HG03457 (cell line): ENCODE measurements at regions not wholly inside any gene's neighbourhood (a gene's known extent, or its start where the extent isn't known, plus 50 kb on each side); places are given as distances from the start of the nearest gene placed in this dataset.

Experiments
- ATAC-seq: cut with Tn5 transposase; IDR thresholded peaks from one replicate; pipeline ENCODE4 v1.9.1; 2021; ENCODE audit warnings: moderate number of reproducible peaks; ENCODE audit not compliant: unreplicated experiment

DNA sequence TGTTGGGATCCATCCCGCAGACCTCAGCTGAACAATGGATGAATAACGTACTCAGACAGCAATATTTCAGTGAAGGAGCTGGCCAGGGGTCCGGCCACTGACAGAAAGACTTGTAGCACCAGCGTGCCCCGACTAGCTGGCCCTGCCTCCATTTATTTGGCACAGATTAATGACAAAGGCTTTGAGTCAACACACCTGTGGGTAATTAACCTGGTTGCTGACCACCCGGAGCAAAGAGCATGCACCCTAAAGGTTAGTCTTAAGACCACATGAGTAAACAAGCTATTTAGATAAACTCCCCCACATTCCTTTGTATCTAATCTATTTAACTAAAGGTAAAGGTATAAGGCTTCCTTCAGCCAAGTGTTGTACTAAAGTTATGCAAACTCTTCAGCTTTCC lies 868.6 kb downstream of the LRFN5 start:
- no peak for ATAC-seq

DNA sequence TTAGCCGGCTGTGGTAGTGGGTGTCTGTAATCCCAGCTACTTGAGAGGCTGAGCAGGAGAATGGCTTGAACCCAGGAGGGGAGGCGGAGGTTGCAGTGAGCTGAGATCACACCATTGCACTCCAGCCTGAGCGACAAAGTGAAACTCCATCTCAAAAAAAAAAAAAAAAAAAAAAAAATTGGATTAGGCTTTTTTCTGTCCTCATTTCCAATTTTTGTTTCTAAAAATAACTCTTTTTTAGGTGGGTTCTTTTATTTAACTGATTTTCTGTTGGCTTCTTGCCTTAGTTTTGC lies 863.7 kb downstream of the LRFN5 start:
- no peak for ATAC-seq

DNA sequence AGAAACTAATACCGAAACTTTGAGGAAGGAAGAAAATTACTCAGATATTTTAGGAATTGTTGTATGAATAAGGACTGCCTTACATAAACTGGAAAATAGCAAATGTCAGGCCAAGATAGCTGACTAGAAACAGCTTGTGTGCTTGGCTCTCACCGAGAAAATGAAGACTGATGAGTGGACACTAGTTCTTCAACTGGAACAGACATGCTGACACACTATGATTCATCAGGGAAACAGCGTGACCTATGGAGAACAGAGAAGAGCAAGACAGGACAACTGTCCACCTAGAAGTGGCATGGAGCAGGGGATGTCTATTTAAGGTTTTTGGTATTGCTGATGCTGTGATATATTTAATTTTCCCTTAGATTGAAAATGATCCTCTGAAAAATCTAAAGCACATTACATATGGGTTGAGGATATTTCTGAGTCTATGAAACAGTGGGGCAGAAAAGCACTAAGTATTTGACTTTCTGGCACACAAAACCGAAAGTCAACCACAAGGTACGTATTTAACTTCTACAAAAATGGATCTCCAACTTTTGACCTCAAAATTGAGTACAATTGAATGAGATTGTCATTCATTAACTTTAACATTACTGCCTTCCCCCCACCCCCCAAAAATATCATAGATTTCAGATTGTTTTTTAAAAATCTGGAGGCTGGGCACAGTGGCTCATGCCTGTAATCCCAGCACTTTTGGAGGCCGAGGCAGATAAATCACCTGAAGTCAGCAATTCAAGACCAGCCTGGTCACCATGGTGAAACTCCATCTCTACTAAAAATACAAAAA lies 863.2 kb downstream of the LRFN5 start:
- ATAC-seq = no peak

DNA sequence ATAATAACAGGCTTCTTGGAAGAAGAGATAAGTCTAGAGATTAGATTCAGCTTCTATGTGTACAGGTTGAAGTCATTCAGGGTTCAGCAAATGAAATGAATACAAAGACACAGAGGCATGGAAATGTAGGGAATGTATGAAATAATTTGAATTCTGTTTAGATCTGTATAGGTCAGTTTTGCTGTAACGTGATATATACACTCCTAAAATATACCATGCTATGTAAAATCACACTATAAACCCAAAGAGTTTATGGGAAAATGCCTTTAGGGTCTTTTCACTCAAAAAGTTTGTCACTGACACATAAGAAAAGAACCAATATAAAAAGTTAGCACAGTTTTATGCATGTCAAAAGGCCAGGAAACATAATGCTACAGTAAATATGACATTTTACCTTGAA lies 854.0 kb downstream of the LRFN5 start:
- no peak for ATAC-seq

DNA sequence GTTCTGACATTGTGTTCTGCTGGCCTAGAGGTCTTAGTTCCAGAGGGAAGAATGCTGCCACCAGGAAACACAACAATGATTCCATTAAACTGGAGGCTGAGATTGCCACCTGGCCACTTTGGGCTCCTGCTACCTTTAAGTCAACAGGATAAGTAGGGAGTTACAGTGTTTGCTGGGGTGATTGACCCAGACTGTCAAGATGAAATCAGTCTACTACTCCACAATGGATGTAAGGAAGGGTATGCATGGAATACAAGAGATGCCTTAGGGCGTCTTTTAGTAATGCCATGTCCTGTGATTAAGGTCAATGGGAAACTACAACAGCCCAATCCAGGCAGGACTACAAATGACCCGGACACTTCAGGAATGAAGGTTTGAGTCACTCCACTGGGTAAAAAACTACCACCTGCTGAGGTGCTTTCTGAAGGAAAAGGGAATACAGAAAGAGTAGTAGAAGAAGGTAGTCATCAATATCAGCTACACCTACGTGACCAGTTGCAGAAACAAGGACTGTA lies 852.6 kb downstream of the LRFN5 start:
- no peak for ATAC-seq

DNA sequence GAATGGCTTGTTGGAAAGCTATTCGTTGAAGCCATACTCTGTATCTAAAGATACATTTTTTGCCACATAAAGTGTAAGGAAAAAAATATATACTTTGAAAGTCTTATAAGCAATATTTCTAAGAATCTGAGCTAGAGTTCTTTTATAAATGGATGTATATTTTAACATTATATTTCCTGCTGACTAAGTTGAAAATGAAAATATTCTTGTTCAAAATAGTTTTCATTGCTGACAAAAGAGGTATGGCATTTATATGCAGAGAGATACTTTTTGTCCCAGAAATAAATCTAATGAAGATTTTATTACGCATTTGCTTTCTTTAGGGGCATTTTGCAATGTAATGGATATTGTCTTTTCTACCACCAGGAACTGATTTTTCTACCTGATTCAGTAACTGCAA lies 834.9 kb downstream of the LRFN5 start:
- no peak for ATAC-seq

DNA sequence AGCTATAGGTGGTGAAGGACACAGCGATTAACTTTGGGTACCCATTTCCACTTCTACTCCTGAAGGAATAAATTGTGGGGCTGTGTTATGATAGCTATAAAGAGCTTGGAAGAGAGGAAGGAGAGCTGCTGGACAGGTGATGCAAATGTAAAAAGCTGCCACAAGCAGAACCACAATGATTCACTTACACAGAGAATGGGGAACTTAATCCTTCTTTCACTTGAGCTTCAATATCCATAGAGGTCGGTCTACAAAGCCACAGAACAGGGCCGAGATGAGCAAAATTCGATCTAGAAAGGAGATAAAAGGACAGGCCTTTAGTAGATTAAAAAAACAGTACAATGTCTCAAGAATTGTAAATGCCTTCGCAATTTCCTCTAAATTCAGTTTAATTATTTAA lies 831.1 kb downstream of the LRFN5 start:
- no peak for ATAC-seq

DNA sequence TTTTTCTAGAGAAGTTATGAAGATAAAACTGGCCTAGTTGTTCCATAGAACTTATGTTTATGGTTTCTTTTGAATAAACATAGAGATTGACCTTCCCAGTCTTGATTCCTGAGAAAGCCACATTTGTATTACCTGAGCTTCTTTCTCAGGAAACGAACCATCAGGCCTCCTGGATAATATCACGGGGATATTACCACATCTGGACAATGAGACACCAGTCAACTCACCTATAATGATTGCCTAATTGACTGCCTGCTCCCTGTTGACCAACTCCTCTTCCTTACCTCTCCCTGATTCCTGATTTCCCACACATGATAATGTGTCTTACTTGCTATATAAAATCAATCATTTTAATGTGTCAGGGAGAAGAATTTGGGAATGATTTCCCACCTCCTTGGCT lies 822.7 kb downstream of the LRFN5 start:
- no peak for ATAC-seq

DNA sequence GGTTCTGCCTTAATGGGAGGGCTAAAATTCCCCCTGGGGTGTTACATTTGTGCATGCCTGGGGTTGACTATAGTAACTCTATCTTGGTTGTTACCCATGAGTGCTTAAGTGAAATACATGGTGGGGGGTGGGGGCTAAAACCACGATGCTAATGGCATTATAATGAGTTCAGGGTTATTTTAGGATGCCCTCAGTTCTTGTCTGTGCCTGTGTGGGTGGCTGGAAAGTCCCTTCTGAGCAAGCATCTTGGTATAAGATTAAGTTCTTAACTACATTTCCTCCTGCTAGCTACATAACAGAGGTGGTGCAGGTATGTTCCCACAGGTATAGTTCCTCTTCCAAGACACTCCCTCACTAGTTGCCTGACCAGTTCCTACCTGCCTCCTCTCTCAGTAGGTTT lies 822.3 kb downstream of the LRFN5 start:
- ATAC-seq = peak; percentile 97

DNA sequence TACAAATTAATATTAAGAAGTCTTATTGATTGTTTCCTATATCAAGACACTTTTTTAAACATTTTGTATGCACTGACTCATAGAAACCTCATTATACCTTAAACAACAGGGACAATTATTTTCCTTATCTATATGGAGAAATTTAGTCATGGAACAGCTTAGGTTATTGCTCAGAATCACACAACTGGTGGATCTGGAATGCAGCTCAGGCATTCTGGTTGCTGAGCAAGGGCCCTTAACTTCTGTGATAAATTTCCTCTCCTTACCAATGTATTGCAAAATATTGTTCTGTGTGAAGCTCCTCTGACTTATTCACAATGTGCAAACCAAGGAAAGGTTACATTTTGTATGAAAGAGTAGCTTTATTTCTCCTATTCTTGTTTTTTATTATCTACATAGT lies 817.8 kb downstream of the LRFN5 start:
- no peak for ATAC-seq

DNA sequence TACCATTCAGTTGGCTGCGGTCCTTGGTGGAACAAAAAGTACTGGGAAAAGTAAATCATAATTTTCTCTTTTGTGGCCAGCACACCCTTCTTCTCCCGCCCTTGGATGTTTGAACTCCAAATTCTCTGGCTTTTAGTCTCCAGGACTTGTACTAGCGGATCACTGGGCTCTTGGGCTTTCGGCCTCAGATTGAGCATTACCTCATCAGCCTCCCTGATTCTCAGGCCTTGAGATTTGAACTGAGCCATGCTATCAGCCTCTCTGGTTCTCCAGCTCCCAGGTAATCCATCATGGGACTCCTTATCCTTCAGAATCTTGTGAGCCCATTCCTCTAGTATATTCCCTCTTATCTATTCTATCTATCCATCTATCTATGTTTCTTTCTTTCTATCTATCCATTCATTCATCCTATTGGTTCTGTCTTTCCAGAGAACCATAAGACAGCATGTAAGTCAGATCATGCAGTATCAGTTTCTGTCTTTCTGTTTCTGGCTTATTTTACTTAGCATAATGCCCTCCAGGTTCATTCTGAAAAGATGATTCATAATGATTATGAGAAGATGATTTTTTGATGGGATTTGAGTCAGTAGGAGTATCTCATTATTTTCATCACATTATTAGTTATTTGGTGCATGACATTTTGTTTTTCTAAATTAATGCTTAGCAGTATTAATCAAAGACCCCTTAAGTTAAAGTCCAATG lies 814.9 kb downstream of the LRFN5 start:
- no peak for ATAC-seq

DNA sequence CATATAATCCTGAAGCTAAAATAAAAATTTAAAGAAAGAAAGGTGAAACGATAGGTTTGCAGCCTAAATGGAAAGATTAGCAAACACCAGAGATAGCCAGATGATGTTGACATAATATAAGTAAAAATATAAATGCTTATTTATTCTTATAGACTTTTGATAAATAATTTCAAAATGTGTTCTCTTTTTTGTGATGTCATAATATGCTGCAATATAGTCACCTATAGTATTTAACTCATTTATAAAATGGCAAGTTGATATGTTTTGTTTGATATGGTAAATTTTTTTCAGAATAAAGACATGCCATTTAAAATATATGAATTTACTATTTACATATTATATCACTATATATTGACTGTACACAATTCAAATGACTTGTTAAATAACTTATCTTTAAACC lies 813.4 kb downstream of the LRFN5 start:
- no peak for ATAC-seq

DNA sequence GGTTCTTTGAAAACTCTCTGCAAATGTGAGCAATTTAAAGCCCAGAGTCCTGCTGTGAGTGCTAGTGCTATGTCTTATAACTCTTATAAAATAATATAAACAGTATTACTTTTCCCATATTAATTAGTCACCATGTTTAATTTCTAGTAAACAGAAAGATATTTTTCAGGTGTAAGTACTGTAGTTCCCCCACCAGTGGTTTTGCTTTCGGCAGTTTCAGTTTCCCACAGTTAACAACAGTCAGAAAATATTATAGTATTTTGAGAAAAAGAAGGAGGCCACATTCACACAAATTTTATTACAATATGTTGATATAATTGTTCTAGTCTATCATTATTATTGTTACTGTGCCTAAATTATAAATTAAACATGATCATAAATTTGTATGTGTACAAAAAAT lies 800.5 kb downstream of the LRFN5 start:
- no peak for ATAC-seq

DNA sequence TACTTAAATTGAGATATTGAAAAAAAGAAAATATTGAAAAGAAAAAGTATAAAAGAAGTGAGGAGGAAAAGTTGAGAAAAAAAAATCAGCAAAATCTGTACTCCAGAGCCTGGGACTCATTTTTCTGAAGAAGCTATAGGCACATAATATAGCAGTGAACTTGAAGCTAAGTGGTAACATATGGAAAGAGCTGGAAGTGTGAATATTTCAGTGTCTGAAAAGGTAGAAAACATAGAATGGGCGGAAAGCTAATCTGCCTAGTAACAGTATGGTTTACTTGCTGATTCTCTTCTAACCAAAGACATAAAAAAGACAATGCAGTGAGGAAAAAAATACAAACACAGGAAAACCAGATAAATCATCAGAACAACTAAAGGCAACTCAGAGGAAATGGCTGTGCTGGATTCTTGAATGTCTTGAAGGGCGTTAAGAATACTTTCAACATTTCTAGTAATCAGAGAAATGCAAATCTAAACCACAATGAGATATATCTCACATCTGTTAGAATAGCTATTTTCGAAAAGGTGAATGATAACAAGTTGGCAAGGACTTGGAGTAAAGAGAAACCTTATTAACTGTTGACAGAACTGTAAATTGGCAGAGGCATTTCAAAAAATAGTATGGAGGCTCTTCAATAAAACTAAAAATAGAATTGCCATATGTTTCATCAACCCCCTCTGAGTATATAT lies 784.6 kb downstream of the LRFN5 start:
- peak; percentile 90 for ATAC-seq

DNA sequence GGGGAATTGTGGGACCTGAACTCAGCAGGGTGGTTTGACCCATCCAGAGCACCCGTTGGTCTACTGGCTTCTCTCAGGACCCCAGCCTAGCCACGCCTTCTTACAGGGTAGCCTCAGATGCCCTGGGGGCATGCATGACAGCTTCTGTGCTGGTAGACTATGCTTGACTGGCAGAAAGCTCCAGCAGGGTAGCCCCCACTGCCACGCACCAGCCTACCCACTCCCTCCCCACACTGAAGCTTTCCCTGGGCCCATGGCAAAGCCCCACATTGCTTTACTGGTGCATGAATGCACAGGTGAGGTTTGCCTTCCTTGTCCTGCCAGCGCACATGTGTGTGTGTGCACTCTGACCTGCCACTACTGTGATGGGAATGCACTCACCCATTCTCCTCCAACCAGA lies 772.2 kb downstream of the LRFN5 start:
- ATAC-seq = no peak

DNA sequence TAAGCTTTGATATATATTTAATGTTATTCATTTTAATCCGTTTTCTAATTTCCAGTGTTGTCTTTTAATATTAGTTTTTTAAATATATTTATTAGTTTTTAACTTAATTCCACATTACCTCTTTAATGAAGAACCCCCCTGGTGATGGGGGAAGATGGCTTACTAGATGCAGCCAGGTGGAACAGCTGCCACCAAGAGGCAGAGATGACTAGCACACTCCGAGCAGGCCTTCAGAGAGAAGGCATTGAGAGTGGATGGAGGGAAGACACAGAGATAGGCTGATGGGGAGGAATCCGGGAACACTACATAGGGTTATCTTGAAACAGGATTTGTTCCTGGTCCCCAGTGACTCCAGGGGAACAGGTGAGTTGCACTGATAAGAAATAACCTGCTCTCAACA lies 771.6 kb downstream of the LRFN5 start:
- ATAC-seq = no peak

DNA sequence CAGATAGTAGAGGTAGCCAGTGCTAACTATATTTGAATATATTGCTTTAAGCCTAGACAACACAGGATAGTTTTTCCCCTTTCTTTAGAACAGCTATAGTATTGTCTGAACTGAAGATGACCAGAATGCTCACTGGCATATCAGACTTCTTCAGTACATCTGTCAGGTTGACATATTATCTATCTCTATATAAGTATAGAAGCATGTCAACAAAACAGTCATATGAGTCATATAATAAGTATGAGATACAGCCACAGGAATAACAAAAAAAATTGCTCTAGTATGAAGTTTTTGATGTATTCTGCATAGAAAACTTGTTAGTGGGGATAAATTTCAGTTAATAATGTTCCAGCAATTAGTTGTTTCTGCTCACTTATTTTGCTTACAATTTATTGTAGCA lies 767.7 kb downstream of the LRFN5 start:
- no peak for ATAC-seq

DNA sequence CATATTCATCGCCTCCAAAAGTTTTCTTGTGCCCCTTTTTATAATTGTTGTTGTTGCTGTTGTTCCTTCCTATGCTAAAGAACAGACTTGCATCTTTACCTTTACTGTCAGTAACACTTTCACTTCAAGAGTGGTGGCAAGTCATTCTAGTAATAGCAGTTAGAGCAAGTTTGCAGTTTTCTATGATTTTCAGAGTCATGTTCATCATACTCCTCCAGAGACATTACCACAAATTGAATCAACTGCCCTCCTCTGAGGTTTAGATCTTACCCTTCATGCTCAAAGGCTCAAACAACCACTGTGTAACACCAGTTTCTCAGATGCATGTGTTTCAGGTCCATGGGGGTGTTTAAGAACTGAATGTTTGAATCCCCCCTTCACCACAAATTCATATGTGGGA lies 763.4 kb downstream of the LRFN5 start:
- ATAC-seq = no peak

DNA sequence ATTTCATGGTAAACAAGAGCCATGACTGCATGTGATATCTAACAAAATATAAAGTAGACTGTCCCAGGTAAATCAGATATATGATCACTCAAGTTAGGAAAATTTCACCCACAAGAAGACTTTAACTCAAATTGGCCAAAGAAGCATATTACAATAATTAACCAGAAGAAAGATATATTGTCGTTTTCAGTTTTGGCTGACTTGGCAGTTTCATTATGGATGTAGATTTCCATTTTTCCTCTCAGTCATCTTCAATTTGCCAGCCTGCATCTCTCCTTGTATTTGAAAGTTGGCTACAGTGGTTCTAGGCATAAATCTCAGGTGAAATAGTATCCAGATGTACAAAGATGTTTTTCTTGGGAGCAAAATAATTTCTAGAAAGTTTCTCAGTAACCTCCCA lies 761.6 kb downstream of the LRFN5 start:
- ATAC-seq = no peak

DNA sequence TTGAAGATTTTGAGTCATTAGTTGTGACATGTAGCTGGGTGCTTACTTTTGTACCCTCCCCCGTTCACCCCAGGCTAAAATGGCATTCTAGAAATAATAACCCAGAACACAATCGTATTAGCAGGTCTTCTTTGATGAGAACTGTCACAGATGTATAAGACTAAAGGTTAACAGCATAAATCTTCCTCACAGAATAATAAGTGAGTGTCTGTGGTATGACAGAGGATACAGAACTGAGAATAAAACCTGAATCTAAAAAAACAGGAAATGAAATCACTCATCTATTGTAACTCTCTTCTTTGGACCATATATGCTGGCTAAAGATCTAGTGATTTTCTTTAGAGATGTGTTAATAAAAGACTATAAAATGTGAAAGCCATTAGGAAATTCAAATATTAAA lies 746.6 kb downstream of the LRFN5 start:
- no peak for ATAC-seq

DNA sequence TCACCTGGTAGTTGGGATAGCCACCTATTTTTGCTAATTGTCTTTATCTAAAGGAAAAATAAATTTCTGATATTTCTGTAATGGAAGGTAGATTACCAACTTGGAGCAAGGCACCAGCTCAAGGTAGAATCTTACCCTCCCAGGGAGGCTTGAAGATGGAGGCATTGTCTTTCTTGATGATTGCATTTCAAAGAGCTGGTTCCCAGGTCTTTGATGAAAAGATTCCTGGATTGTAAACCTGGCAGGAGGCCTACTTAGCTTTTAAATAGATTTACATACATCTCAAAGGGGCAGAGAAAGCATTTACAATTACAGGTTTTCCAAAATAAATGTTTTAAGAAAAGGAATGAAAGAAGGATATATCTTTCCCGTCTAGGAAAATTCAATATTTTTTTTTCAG lies 729.2 kb downstream of the LRFN5 start:
- ATAC-seq = no peak

DNA sequence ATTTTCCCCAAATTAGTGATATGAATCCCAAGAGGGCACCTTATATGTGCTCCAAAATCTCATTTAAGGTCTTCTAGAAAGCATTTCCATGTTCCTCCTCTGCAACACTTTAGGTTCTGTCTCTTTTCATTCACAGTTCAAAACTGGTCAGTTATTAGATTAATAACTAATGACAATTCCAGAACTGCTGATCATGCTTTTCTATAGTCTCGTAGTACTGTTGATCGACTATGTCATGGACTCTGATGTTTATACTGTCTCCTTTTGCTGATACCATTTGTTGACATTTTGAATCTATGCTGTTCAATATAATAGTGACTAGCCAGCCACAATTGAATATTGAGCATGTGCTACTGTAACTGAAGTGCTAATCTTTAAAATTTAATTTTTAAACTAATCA lies 728.3 kb downstream of the LRFN5 start:
- ATAC-seq = no peak
